DOHH2 (cell line): ENCODE measurements at regions not wholly inside any gene's neighbourhood (a gene's known extent, or its start where the extent isn't known, plus 50 kb on each side); places are given as distances from the start of the nearest gene placed in this dataset.

Source experiments
- CTCF ChIP-seq: fragments of 200-600 bp; sonication (generic); IDR thresholded peaks from one replicate; pipeline ENCODE4 v1.5.1; 2014; ENCODE audit warnings: antibody characterized with exemption, mild to moderate bottlenecking, low read depth, low read length; ENCODE audit not compliant: poor library complexity, severe bottlenecking
- EZH2phosphoT487 ChIP-seq: fragments of 200-600 bp; sonication (generic); IDR thresholded peaks from 2 replicates; pipeline ENCODE4 v1.6.1; 2017; ENCODE audit warnings: borderline replicate concordance, mild to moderate bottlenecking, antibody characterized with exemption, low read length, moderate library complexity, mixed read lengths

GRCh38 chr14:38868399-38869290 lies 234.4 kb downstream of the SEC23A start:
- TF ChIP-seq CTCF (no peak), EZH2phosphoT487 (no peak)
